H54 (cell line): ENCODE measurements at regions not wholly inside any gene's neighbourhood (a gene's known extent, or its start where the extent isn't known, plus 50 kb on each side); places are given as distances from the start of the nearest gene placed in this dataset.
A peak's percentile ranks its signal among the peaks of the same experiment; 100 is the strongest.

Source experiments
- DNase-seq: peaks from one replicate; pipeline ENCODE4 v3.0.0; 2011; ENCODE audit warnings: low spot score, mixed read lengths; ENCODE audit not compliant: insufficient read length
- FAIRE-seq: peaks from 3 replicates; lab custom pipeline; 2011; peaks lifted over from hg19 to GRCh38; lab: Jason Lieb, UNC
- POLR2A ChIP-seq: IDR thresholded peaks from 2 replicates; pipeline ENCODE4 v1.6.1; 2011; ENCODE audit warnings: low read depth, mild to moderate bottlenecking, low read length

DNA sequence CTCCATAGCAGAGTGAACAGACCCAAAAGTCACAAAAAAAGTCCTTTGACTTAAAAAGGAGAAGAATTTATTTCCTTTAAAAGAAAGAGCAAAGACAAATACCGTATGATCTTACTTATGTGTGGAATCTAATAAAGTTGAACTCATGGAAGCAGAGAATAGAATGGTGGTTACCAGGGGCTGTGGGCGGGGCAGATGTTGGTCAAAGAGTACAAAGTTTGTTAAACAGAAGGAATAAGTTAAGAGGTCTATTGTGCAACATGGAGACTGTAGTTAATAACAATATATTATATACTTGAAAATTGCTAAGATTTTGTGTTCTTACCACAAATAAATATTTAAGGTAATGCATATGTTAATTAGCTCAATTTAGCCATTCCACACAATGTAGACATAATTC, 173.3 kb upstream of the S100G start:
- no peak for TF ChIP-seq POLR2A
- FAIRE-seq (no peak), DNase-seq (no peak)

DNA sequence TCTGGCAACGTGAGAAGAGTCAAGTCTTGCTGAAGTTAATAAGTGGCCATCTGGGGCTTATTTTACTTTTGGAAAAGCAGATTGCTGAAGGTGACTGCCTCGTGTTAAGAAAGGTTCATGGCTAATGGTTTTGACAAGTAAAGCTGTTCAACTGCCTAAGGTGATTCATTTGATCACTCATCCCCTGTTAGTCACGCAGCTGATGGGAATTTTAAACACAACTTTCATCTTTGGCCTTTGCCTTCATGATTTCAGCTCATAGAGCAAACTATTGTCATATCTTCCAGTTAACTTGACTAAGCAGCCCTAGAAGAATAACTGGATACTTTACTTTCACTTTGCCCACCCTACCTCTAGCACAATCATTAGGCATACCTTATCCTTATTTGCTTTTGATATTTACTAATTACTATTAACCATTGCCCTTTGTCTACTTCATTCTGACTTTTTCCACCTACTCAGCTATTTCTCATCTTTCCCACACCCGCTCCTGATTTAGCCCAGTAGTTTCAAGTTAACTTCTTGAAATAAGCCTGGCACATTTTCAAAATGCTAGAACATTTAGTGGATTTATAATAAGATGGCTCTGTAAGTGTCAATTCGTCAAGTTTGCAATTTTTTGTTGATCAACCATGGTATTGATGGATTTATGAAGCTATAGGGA, 170.6 kb upstream of the S100G start:
- TF ChIP-seq POLR2A, result no peak
- FAIRE-seq (no peak), DNase-seq (no peak)

DNA sequence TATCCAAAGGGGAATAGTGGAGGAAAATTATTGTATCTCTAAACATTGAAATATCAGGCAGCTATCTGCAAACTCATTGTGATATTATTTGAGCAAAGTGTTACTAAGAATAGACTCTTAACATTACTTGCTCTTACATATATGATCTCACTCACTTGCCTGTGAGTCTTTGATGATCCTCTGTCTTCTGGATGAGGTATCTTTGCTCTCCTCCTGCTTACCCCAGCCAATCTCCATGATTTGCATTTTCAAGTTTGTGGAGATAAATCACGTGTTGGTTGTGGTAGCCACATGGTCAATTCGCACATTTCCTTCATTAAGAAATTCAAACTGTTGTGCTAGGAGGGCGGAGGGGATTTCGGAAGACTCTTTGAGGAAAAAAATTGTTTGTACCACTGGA, 169.9 kb upstream of the S100G start:
- DNase-seq (no peak), FAIRE-seq (no peak)
- no peak for TF ChIP-seq POLR2A

DNA sequence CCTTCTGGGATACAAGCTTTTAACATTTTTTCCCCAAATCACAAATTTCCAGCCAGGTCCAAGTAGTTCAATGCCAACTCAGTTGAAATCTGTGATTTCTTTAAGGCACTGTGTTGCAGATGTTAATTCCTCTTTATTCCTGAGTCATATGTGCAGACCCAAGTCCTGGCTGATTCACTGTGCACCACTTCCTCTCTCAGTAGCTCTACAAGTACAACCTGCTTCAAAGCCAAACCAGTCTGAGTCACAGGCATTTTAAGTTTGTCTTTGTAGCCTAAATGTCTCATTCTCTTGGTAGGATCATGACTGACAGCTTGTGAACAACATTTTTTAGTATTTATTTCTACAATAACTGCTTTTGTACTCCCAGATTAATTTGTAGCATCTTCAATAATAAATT, 165.6 kb upstream of the S100G start:
- DNase-seq (peak; percentile 16), FAIRE-seq (peak; percentile 67)
- no peak for TF ChIP-seq POLR2A

DNA sequence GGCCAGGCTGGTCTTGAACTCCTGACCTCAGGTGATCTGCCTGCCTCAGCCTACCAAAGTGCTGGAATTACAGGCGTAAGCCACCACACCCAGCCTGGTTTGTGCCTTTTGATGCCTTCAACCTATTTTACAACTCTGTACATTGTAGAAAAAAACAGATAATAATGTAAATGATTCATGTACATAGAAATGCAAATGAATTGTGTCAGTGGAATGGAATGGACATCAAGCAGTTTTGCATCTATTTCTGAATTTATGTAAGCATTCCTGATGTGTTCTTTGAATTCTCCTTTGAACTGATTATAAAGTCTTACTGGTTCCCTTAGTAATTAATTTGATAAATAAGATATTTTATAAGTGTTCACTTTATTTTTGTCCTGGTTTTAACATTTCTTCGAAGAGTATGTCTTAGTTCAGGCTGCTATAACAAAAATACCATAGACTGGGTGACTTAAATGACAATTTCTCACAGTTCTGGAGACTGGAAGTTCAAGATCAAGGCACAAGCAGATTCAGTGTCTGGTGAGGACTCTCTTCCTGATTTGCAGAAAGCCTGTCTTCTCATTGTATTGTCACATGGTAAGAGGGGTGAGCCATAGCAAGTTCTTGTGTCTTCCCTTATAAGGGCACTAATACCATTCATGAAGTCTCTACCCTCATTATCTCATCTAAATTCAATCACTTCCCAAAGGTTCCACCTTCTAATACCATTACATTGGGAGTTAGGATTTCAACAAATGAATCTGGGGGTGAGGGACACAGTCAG, 162.2 kb upstream of the S100G start:
- no peak for TF ChIP-seq POLR2A
- DNase-seq (no peak), FAIRE-seq (no peak)

DNA sequence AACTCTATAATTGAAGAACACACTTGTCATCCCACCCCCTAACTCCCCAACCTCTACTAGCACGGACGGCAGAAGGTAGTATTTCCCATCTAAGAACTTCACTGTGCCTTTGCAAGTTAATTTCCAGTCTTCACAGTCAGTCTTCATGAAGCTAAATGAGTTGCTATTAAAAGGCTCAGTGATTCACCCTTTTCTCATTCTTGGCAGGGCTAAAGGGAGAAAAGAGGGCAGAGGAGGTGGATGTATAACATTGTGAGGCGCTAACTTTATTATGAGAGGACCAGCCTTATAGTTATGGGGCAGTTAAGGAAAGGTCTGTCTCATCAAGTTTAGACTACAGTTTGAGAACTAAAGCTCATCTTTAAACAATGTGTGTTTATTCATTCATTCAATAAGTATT, 161.0 kb upstream of the S100G start:
- no peak for DNase-seq
- TF ChIP-seq POLR2A, result no peak
- no peak for FAIRE-seq

DNA sequence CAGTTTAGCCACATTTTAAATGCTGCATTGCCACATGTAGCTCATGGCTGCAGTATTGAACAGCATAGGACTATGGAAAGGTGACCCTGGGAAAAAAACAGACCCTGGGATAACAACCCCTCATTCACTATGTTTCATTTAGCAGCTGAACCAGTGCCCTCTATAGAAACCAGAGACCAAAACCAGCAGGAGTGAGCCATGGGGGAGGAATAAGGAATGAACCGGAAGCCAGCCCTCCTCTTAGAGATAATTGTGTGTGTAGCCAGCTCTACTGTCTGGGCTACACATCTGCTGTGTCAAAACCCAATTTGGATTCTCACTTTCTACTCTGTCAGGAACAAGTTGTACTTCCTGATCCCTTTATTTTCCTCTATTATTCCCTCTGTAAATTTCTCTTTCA, 158.5 kb upstream of the S100G start:
- FAIRE-seq, result no peak
- no peak for TF ChIP-seq POLR2A
- no peak for DNase-seq

DNA sequence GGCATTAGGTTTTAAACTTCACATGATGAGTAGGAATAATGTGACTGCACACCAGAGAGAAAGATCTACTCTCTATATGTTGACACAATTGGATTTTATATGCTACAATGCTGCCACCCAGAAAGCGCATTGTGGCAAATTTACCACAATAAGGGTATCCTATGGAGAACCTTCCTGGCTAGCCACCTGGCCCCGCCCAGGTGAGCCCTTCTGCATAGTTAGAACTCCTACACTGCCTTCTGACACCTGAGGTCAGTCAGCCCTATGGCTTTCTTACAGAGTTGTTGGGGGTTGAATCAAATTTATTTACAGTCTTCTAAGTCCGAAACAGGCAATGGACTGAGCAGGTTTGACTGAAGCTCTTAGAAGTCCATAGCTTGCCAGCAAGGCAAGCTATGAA, 153.8 kb upstream of the S100G start:
- FAIRE-seq (no peak), DNase-seq (no peak)
- no peak for TF ChIP-seq POLR2A

DNA sequence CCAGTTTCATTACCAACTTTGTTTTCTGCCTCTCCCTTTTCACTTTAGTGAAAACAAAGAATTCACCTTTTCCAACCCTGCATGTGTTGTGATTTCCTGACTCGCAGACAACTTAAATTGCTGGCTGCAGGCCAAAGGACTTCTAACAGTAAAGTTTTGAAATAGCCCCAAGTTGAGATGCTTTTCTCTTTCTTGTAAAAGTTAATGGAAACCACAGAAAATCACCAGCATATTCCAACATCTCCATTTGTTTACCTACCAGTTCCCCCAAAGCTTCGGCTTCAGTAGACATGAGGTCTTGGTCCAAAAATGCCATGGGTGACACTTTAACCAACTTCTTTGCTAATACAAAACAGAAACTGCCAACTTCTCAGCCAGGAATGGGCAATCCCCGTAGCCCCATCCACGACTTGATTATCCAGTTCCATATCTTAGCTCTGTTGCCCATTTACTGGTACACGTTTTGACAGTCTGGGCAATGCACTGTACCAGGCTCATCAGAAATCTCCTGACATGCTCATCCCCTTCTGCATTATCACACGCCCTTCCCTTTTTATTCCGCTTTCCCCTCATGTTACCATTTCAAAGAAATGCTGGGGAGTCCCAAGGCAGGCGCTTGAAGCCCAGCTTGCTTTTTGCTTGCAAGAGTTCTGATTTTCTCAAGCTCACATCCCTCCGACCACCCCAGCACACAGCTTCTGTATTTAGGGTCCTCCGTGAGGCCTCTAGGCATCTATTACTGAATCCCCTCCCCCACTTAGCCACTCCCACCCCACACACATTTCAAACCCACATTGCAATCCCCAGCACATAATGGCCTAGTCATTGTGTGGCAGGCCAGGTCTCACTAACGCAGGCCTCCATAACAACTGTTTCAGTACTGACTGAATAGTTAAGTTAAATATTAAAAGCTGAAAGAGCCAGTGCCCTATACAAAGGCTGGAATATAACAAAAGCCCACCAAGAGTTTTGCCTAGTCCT, 137.9 kb upstream of the S100G start:
- FAIRE-seq, result no peak
- TF ChIP-seq POLR2A, result no peak
- no peak for DNase-seq

DNA sequence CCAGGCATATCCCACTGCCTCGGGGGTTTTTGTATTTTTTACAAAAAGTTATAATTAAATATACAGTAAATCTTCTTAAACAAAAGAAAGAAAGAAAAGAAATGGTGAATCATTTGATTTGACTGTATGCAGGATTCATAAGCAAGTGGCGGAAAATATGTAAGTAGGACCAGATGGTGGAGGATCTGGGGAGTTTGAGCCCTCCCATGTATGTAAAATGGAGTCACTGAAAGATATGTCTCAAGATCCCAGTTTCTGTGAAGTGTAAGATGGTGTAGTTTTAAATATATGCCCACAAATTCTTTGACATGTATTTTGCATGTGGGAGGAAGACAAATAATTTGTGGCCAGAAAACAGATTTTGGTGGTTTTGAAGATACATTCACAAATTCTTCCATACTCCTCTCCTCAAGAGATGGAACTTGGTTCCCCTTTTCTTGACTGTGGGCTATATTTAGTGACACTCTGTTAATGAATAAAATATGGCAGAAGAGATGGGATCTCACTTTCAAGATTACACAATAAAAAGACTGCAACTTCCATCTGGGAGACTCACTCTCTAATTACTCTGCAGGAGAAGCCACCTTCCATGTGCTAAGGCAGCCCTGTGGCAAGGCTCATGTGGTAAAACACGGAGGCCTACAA, 133.6 kb upstream of the S100G start:
- DNase-seq (no peak), FAIRE-seq (no peak)
- TF ChIP-seq POLR2A, result no peak

DNA sequence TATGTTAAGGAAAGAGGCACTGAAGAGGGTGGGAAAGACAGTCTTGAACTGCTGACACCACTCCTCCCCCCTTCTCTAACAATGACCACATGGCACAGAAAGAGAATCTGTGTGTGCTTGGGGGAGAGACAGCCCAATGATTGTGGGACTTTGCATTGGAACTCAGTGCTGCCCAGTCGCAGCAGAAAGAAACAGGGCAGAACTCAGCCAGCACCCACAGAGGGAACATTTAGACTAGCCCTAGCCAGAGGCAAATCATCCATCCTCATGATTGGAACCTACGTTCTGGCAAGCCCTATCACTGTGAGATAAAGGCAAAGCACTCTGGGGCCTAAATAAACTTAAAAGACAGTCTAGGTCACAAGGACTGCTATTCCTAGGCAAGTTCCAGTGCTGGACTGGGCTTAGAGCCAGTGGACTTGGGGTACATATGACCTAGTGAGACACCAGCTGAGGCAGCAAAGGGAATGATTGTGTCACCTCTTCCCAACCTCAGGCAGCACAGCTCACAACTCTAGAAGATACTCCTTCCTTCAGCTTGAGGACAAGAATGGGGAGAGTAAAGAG, 132.8 kb upstream of the S100G start:
- TF ChIP-seq POLR2A, result no peak
- FAIRE-seq (no peak), DNase-seq (no peak)

DNA sequence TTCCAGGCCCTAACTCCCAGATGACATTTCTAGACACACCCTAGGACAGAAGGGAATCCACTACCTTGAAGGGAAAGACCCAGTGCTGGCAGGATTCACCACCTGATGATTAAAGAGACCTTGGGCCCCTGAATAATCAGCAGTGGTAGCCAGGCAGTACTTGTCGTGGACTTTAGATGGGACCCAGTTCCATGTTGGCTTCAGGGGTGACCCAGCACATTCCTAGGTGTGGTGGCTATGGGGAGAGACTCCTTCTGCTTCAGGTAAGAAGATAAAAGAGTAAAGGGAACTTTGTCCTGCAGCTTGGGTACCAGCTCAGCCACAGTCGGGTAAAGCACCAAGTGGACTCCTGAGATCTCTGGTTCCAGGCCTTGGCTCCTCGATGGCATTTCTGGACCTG, 131.8 kb upstream of the S100G start:
- no peak for TF ChIP-seq POLR2A
- FAIRE-seq (no peak), DNase-seq (no peak)

DNA sequence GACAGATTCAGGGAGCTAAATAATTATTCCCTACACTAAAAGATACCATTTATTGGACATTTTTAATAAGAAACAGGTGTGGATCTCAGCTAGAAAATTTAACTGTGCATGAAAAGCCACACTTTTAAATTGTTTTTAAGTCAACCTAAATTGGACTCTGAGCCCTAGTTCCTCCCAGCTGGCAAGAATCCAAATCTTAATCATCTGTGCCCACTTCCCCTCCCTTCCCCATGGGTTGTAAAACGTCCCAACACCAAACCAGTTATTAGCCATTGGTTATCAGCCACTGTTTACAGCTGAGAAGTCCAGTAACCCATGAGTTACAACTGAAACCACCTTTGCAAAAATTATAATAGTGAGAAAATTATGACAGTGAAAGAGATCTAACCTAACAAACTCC, 125.6 kb upstream of the S100G start:
- TF ChIP-seq POLR2A, result no peak
- DNase-seq (no peak), FAIRE-seq (no peak)
